GM18873 (cell line): ENCODE measurements at regions not wholly inside any gene's neighbourhood (a gene's known extent, or its start where the extent isn't known, plus 50 kb on each side); places are given as distances from the start of the nearest gene placed in this dataset.
"Not testable (repeated sequence)": the region's sequence is repeated elsewhere in the genome, so short reads cannot be mapped to it uniquely, and the experiment has no call there.

ENCODE experiments used
- ATAC-seq: cut with Tn5 transposase; IDR thresholded peaks from one replicate; pipeline ENCODE4 v1.9.1; 2021; ENCODE audit warnings: mild to moderate bottlenecking, moderate library complexity, moderate number of reproducible peaks; ENCODE audit not compliant: unreplicated experiment, low FRiP score

DNA sequence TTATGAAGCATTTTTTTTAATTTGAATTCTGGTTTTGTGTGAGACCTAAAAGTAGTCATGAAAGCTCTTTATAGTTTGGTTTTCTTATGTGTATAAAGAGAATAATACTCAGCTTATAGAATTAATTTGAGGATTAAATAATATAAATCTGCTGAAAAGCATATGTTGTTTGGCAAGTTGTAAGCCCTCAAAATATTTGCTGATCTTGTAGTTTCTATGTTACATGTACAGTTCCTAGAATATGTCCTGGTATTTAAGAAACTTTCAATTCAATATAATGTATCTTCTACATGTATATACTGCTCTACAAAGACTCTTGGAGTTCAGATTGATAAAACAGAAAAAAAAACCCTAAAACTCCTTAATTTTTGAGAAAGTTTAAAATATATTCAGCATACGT is 605.5 kb upstream of the FAM98A start:
- no peak for ATAC-seq

DNA sequence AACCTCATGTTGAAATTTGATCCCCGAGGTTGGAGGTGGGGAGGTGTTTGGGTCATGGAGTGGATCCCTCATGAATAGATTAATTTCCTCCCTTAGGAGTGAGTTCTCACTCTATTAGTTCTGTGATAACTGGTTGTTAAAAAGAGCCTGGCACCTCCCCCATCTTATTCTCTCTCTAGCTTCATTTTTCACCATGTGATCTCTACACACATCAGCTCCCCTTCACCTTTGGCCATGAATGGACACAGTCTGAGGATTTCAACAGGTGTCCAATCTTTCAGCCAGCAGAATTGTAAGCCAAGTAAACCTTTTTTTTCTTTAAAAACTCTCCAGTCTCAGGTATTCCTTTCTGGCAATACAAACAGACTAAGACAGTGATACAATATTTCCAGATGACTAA is 602.0 kb upstream of the FAM98A start:
- no peak for ATAC-seq

- no peak for ATAC-seq
These were observed 600.9 kb upstream of the FAM98A start for GRCh38 chr2:34199971-34200370.

DNA sequence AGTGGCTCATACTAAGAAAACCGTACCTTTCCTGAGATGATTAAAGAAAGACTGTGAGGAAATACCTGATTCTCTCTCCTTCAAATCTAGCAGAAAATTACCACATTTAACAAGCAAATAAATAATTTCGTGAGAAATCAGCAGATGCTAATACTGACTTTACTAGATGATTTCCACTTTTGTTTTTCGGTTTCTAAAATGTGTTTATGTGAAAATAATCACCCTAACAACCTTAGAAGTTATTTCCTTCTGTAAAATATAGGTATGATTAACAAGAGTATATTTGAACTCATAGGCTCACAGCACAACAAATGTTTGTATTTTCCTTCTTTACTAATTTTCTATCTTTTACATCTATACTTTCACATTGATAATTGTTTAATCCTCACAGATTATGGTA is 594.1 kb upstream of the FAM98A start:
- ATAC-seq = no peak

GRCh38 chr2:34188464-34189303 is 589.6 kb upstream of the FAM98A start:
- no peak for ATAC-seq

DNA sequence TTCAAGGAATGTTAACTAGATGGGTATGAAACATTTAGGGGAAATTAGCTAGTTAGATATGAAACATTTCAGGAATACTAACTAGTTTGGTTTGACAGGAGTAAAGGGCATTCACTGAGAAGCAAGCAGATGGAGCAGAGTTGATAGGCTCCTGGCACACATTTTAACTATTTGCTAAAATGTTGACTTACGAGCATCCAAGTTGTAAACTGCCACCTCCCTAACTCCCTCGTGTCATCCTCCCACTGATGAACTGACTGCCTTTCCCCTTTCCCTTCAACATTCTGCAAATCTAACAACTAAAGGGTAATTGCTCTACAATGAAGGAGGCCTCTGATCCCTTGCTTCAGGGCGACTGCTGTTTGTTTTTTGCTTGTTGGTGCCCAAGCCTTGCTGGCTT is 580.4 kb upstream of the FAM98A start:
- no peak for ATAC-seq

DNA sequence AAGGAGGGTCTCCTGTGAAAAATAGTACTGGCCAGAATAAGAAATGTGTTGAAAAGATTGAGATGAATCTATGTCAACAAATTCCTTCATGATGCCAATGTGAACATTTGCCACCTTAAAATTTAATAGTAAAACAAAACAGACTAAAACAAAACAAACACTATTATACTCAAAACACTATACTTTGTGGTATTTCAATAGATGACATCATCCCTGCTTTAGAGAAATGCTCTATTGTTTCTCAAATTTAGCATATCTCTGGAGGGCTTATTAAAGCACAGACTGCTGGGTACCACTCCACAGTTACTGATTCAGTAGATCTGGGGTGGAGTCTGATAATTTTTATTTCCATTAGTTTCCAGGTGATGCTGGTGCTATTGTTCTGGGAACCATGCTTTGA is 579.4 kb upstream of the FAM98A start:
- no peak for ATAC-seq

- no peak for ATAC-seq
These were observed 577.6 kb upstream of the FAM98A start for GRCh38 chr2:34176693-34177092.

- no peak for ATAC-seq
These were observed 575.4 kb upstream of the FAM98A start for GRCh38 chr2:34174506-34174905.

GRCh38 chr2:34162231-34162630 is 563.1 kb upstream of the FAM98A start:
- no peak for ATAC-seq

GRCh38 chr2:34161549-34161948 is 562.5 kb upstream of the FAM98A start:
- ATAC-seq = no peak

DNA sequence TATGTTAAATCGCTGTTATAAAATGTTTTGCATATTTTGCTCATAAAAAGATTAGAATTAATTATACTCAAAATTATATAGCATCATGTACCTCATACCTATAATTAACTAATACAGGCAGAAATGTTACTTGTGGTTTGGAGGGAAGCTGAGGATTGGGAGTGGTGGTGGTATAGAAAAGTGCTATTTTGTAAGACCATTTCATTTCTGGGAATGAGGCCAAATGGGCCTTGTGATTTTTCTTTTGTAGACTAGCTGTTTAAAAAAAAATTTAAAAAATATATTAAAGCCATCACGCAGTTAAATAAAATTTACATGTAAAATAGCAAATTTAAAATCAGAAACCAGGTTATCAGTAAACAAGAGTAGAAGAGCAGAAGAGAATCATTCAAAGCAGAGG is 560.8 kb upstream of the FAM98A start:
- no peak for ATAC-seq

DNA sequence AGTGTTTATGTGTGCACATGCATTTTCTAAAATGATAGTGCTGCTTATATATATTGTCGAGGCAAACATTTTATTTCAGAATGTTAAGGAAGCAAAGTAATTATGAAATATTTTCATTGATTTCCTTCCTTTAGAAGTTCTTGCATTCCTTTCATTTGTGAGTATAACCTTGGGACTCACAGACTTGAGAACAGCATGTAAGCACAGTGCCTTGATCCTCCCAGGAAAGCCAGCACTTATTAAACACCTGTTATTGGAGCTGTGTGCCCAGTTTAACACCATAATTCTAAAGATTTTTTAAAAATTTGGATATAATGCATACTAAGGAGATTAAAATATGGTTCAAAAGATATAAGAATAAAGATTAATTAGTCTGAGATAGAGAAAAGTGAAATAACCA is 554.4 kb upstream of the FAM98A start:
- ATAC-seq = no peak

- no peak for ATAC-seq
These were observed 548.7 kb upstream of the FAM98A start for GRCh38 chr2:34147780-34148179.

- no peak for ATAC-seq
These were observed 544.0 kb upstream of the FAM98A start for GRCh38 chr2:34143149-34143548.

DNA sequence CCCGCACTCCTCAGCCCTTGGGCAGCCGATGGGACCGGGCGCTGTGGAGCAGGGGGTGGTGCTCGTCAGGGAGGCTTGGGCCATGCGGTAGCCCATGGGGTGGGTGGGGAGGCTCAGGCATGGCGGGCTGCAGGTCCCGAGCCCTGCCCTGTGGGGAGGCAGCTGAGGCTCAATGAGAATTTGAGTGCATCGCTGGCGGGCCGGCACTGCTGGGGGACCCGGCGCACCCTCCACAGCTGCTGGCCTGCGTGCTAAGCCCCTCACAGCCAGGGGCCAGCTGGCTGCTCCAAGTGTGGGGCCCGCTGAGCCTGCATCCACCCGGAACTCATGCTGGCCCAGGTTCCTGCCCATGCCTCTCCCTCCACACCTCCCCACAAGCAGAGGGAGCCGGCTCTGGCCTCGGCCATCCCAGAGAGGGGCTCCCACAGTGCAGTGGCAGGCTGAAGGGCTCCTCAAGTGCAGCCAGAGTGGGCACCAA is 543.5 kb upstream of the FAM98A start:
- ATAC-seq = not testable (repeated sequence)

DNA sequence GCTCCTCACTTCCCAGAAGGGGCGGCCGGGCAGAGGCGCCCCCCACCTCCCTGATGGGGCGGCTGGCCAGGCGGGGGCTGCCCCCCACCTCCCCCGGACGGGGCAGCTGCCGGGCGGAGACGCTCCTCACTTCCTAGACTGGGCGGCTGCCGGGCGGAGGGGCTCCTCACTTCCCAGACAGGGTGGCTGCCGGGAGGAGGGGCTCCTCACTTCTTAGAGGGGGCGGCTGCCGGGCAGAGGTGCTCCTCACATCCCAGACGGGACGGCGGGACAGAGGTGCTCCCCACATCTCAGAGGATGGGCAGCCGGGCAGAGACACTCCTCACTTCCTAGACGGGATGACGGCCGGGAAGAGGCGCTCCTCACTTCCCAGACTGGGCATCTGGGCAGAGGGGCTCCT is 534.0 kb upstream of the FAM98A start:
- not testable (repeated sequence) for ATAC-seq

- no peak for ATAC-seq
These were observed 527.2 kb upstream of the FAM98A start for GRCh38 chr2:34126279-34126678.

DNA sequence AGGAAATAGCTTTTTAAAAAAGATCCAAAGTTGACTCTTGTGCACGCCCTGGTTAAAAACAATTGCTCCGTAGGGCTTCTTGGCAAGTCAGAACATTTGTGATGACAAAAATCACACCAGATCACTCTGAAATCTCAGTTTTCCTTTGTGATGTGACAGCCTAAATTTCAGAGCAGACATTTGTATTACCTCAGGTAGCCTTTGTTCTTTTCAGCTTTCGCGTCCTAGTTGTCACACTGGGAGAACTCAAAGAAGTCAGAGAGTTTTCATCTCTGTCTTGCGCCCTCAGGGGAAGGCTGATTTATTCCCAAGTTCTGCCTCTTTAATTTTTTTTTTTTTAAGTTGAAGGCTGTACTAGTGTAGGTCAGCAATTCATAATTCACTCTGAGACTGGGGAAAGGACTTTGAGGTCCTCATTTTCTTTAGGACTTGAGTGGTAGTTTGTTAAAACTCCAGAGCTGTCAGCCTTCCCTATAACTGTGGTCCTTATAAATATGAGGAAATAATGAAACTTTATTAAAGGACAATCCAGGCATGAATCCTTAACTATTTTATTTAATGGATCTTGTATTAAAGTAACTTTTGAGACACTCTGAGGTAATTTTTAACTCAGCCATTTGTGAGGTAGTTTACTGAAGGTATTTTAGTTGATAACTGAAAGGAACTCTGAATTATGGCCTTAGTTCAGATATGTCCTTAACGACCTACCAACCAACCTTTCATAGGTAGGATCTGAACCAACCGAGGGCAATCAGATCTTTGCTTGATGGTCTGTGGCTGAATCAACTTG is 525.1 kb upstream of the FAM98A start:
- no peak for ATAC-seq

DNA sequence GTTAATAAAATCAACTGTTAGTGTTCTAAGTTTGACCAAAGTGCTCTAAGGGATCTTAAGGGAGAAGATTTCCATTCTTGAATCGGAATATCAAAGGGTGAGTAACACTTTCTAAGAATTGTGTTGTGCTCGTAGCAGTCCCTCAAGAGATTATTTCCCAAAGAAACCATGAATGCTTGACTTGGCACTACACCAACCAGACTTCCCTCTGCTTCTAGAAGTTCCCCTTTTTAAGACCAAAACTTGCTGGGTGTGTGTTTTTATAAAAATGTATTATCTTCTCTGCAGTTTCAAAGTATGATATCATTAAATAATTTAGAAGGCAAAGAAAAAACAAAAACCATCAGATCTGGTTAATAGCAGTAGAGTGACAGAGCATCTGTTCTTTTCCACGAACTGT is 522.0 kb upstream of the FAM98A start:
- no peak for ATAC-seq

DNA sequence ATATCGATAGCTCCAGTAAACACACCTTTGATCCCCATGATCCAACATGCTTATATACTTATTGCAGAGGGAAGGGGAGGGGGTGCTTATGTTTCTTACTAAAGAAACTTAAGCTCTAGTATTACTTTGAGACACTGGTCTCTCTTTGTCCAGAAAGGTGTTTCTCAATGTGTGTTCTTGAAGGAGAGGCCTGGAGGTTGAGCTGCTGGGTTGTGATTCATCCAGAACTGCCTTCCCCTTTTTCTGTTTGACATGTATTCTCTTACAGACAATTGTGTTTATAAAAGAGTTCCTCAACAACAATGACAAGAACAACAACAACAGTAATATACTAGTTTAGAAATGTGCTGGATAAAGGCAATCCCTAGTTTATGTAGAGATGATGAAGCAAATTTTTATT is 516.0 kb upstream of the FAM98A start:
- ATAC-seq = no peak

DNA sequence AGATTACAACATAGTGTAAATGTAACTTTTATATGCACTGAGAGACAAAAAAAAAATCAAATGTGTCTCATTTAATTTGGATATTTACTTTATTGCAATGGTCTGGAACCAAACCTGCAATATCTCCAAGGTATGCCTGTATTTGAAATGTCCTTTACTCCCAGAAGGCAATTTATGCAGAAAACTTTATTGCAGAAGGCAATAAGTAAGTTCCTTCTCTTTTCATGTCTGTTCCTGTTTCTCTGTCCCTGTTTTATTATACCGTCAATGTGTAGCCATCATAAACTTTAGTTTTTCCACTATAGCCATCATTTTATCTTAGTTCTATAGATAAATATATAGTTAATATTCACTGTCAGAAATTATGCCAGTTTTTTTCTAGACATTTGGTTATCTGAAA is 513.1 kb upstream of the FAM98A start:
- no peak for ATAC-seq
